HG02938 (cell line): ENCODE measurements at regions not wholly inside any gene's neighbourhood (a gene's known extent, or its start where the extent isn't known, plus 50 kb on each side); places are given as distances from the start of the nearest gene placed in this dataset.
A peak's percentile ranks its signal among the peaks of the same experiment; 100 is the strongest.

Source experiments
- ATAC-seq: cut with Tn5 transposase; IDR thresholded peaks from one replicate; pipeline ENCODE4 v1.9.1; 2021; ENCODE audit warnings: mild to moderate bottlenecking, moderate library complexity; ENCODE audit not compliant: unreplicated experiment

GRCh38 chr4:163621821-163622220 is 127.3 kb downstream of the TMA16 start:
- no peak for ATAC-seq

DNA sequence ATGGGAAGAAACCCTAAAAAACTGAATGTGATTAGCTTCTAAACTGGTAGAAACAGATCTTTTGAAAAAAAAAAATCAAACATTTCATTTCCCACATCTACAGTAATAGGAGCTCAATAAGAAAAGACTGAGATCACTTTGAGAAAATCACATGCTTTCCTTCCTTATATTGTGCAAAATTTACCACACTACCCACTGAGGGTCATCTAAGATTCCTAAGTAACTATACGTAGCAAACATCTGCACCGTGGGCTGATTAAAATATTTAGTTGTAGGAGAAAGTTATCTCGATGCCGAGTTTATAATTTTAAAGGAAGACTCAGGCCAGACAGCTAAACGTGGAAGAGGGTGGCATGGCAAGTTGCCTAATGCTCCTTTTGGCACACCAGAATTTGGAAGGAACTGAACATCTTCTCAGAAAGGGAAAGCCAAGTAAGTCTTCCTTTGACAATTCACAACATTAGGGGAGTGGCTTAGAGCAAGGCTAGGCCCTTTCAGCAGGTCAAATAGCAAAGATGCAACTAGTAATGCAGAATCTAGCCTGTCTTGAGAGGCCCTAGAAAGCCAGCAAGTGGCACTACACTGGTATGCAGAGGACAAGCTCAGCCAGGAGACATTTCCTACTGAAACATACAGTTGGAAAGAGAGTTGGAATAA is 128.0 kb downstream of the TMA16 start:
- no peak for ATAC-seq

- ATAC-seq = no peak
Measured at GRCh38 chr4:163623787-163624186, 129.3 kb downstream of the TMA16 start.

DNA sequence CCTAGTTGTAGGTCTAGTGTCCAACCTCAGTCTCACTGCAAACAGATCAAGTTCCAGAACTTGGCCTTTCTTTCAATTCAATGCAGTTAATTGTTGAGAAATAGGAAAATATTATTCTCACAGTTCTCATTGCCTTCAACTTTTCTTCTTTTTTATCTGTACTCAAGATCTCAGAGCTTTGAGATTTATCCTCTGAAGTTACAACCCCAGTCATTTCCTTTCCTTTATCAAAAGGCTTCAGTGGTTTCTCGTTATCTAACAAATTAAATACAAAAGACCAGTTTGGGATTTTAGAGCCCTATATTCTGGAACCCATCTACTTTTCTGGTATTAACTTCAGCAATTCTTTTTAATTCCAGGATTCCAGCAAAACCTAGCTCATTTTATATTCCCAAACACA is 130.2 kb downstream of the TMA16 start:
- no peak for ATAC-seq

GRCh38 chr4:163631288-163631687 is 136.8 kb downstream of the TMA16 start:
- ATAC-seq = no peak

- ATAC-seq = no peak
Measured at GRCh38 chr4:163638909-163639308, 144.4 kb downstream of the TMA16 start.

DNA sequence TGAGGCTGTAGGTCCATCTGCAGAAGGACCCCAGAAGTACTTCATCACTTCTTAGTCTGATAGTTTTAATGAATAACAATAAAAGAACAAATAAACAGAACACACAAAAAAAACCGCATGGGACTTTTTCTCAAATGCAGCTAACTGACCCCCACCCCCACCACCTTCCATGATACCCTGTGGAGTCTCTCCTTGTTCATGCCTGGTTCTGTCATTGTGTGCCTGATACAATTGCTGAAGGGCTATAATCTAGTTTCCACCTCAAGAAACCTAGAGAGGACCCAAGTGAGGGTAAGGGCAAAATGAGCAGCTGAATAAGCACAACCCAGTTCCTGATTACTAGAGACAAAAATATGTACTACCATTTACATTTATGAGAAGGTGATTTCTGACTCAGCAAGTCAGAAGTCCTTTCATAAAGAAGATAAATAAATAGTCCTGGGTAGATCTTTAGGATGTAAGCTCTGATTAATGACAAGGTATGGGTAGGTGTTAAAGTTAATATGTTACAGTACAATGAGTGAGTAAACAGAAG is 155.1 kb downstream of the TMA16 start:
- ATAC-seq = no peak

- ATAC-seq = no peak
Measured at GRCh38 chr4:163651761-163652160, 157.3 kb downstream of the TMA16 start.

DNA sequence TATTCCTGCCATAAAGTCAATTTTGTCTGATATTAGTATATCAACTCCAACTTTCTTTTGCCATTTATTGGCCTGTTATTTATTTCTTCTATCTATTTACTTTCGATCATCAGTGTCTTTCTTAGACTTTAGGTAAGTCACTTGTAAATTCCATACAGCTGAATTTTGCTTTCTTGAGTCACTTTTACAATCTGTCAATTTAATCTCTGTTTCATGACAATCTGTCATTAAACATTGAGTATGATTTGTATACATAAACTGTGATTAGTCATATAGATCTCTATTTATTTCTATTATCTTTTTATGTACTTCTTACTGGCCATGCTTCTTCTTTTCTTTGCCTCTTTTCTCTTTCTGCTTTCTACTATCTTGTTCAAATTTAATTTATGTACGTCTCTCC is 160.1 kb downstream of the TMA16 start:
- ATAC-seq = no peak

DNA sequence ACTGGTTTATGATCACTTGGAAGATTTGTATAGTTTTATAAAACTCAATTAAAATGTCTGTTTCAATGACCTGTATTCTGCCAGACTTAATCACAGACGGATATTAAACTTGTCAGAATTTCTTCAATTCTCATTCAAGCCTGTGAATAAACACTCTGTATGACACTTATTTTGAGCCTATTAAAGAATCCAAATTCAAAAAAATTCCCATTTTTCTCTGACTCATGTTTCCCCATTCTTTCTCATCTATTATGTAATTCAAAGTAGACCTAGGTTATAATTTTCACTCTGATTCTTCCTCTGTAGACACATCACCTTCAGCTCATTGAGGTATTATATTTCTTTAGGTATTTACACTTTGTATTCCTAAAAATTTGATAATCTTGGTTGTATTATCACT is 166.1 kb downstream of the TMA16 start:
- ATAC-seq = no peak

- no peak for ATAC-seq
Measured at GRCh38 chr4:163662768-163663167, 168.3 kb downstream of the TMA16 start.

DNA sequence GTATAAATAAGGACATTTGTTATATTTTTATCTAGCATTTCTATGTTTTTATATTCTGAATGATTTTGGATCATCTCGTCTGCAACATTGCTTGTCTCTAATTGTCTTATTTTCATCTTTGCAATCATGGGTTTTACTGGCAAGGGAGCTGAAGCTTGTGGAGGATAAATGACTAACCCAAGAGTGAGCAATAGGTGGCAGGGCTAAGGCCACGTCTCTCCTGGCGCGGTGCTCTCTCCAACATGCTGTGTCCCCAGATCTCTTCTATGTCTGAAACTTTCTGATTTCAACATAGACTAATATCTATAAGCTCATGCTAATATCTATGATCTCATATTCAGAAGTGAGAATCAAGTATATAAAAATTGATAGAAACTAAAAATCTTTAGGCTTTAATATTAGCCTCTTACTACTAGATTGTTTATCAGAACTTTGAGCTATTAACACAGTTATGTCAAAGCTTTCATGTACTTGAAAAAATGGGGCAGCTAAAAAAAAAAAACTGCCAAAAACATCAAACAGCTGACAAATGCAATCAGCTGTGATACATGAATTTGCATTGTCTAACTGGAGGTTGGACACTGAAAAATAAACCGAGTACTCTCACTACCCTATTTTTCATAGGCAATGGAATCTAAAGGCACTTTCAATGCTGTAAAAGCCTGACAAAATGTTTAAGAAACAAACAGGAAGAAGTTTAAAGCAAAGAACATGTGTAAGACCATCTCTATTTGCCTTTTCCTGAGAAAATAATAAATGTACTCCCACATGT is 169.2 kb downstream of the TMA16 start:
- peak; percentile 85 for ATAC-seq

- ATAC-seq = no peak
Measured at GRCh38 chr4:163665101-163665500, 170.6 kb downstream of the TMA16 start.

- ATAC-seq = peak; percentile 38
Measured at GRCh38 chr4:163665521-163666331, 171.2 kb downstream of the TMA16 start.

DNA sequence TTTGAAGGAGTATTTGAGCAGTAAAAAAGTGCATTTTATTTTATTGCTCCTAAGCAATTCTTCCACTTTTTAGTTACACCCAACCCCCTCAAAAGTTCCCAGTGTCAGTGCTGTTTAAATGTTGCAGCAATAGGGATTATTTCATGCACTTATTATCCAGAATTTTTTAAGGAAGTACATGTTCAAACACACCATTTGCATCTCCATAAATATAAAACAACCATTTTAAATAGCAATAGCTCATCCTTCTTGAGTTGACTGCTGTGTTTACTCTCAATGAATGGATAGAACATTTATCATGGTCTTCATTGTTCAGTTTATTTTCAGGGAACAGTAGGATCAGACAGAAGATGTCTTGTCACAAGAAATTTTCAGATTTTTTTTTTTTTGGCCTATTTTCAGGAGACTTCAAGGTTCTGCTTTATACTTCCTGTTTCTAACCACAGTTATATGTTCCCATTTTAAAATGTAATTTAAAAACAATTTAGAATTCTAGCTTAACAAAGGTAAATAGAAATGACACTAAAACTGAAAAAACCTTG is 171.9 kb downstream of the TMA16 start:
- ATAC-seq = no peak

- ATAC-seq = no peak
Measured at GRCh38 chr4:163672751-163673150, 178.3 kb downstream of the TMA16 start.

- no peak for ATAC-seq
Measured at GRCh38 chr4:163673848-163674697, 179.6 kb downstream of the TMA16 start.

DNA sequence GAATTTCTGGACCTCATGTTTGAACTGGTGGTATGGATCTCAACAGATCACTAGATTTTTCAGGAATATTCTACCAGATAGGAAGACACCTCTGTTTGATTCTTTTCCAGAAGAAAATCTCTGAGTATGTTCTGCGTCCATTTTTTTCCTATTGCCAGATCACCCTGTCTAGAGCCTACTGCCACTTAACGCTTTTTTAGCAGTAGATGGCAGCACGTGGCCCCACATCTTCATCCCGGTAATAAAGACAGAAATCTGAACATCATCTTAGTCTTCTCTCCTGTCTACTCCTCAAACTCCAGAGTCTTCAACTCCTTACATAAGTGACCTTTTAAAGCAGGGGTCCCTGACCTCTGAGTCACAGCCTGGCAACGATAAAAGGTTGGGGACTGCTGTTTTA is 184.7 kb downstream of the TMA16 start:
- ATAC-seq = no peak

DNA sequence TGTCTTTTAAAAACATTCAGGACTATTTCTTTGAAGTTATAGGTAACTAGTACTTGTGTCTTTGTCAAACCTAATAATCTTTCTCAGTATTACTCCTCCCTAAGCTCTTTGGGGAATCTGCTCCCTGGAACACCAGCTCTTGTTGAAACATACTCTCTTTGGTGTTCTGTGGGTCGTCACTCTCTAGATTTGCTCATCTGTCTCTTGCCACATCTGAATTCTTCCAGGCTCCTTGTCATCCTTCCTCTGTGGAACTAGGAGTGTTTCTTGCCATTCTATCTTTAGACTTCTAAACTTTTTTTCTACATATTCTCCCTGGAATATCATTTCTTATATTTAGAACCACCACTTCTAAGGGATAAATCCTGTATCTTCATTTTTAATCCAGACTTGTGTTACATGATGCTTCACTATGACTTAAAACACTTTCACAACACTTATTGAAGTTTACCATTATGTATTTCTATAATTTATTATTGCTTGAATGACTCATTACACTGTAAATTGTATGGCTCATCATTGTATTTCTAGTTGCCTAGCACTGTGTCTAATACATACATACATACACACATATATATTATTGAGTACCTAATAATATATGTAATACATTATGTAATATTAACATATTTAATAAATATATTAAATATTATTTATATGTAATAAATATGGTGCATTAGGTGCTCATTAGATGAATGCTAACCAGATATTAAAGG is 186.1 kb downstream of the TMA16 start:
- no peak for ATAC-seq
